Astrocyte of the cerebellum (primary cell): ENCODE measurements at regions not wholly inside any gene's neighbourhood (a gene's known extent, or its start where the extent isn't known, plus 50 kb on each side); places are given as distances from the start of the nearest gene placed in this dataset.

Experiments
- DNase-seq: peaks from one replicate; pipeline ENCODE4 v3.0.0-alpha.2; 2011; ENCODE audit warnings: low read depth
- H3K4me3 ChIP-seq: 2 replicates; pipeline ENCODE4 v1.5.1; 2011; ENCODE audit warnings: mild to moderate bottlenecking, low read depth, low read length, moderate library complexity
- CTCF ChIP-seq: IDR thresholded peaks from 2 replicates; pipeline ENCODE4 v1.5.1; 2012; ENCODE audit warnings: low read length, low read depth, moderate library complexity, mild to moderate bottlenecking; ENCODE audit errors: missing control alignments
- in situ Hi-C: cut with HindIII; loops from 2 replicates; pipeline ENCODE4 v1.10.0; 2017; ENCODE audit warnings: low sequenced_read_pairs

GRCh38 chr6:130713144-130713543 lies 114.1 kb upstream of the SMLR1 start:
- no peak overlapping the region for H3K4me3 ChIP-seq
- in situ Hi-C loops, result no loop called here
- no peak for TF ChIP-seq CTCF
- DNase-seq, result no peak

GRCh38 chr6:130715058-130715457 lies 112.1 kb upstream of the SMLR1 start:
- no peak for DNase-seq
- TF ChIP-seq CTCF, result no peak
- no peak overlapping the region for H3K4me3 ChIP-seq
- in situ Hi-C loops, result no loop called here

DNA sequence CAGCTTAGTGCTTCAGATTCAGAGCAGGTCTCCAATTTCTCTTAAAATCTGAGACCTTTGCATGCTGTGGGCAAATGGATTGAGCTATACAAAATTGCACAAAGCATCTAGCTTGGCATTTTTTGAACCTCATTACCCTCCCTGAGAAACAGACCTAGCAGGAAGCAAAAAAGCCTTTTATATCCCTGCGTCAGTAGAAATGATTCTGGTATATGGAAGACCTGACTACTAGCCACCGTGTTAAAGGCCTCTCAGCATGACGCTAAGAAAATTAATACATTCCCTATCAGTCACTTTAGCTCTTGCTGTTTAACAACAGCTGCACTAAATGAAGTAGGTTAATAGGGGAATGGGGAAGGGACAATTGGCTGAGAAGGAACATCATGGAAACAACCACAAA lies 110.7 kb upstream of the SMLR1 start:
- DNase-seq, result no peak
- H3K4me3 ChIP-seq, result no peak overlapping the region
- in situ Hi-C loops, result no loop called here
- no peak for TF ChIP-seq CTCF

DNA sequence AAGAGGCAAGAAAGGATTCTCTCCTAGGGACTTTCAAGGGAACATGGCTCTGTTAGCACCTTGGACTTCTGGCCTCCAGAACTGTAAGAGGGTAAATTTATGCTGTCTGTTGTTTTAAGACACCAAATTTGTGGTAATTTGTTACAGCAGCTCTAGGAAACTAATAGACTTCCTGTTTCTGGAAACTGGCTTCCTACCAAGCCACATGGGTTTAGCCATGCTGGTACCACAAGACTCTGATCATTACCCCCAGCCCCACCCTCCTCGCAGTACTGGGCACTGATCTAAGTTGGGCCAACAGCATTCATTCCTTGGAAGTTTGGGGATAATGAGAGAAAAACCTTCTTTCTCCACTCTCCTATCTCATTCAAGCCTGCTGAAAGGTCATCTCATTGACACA lies 109.5 kb upstream of the SMLR1 start:
- in situ Hi-C loops, result no loop called here
- no peak for TF ChIP-seq CTCF
- DNase-seq, result peak; percentile 18

DNA sequence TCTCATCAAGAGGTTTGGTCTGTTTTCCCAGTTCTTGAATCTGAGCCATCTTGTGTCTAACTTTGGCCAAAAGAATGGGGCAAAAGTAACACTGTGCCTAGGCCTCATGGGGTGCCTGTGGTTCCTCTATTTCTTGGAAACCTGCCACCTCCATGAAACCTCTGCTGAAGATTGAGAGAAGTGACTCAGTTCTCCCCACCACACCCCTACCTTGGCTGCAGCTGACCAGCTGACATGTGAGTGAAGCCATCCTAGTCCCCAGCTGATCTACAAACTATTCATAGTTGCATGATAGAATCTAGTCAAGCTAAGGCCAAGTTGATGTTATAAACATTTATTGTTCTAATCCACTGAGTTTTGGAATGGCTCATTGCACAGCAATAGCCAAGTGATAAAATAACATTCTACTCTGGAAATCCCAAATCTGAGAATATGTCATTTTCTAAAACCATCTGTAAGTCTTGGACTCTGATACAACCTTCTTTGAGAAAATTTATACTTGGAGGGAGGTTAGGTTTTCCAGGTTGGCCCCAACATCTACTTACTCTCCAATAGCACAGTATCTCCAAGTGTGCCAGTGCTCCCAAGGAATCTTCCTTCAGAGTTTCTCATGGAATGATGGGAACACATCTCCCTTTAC lies 107.0 kb upstream of the SMLR1 start:
- DNase-seq, result no peak
- TF ChIP-seq CTCF, result no peak
- in situ Hi-C loops, result no loop called here
- no peak overlapping the region for H3K4me3 ChIP-seq

More for the DNA sequence above, 109.5 kb upstream of the SMLR1 start:
- H3K4me3 ChIP-seq, result no peak overlapping the region

DNA sequence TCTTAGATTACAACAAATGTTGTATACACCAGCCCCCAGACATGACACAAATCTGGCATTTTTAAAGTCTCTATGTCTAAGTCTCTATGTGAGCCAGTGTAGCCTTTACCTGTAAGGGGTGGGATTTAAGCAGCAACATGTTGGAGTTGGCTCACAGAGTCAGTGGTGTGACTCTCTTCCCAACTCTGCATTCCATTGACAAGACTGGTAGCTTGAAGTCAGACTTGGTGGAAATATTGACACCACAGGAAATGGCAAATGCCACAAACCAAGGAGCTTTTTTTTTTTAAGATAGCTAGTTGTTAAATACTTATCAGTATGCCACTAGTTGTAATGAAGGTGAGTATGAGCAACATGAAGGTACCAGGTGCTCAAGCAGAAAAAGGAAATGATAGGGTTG lies 103.1 kb upstream of the SMLR1 start:
- H3K4me3 ChIP-seq, result no peak overlapping the region
- in situ Hi-C loops, result no loop called here
- TF ChIP-seq CTCF, result no peak
- DNase-seq, result no peak
